NOMO-1 treated with dmso at 0.1 percent for 144 hours (cell line): ENCODE measurements at regions not wholly inside any gene's neighbourhood (a gene's known extent, or its start where the extent isn't known, plus 50 kb on each side); places are given as distances from the start of the nearest gene placed in this dataset.

Source experiments
- DNase-seq: peaks from one replicate; lab custom pipeline; 2025; ENCODE audit not compliant: unreplicated experiment; lab: John Stamatoyannopoulos, UW

GRCh38 chr6:82629921-82630320 lies 266.3 kb downstream of the TPBG start:
- DNase-seq, result no peak

DNA sequence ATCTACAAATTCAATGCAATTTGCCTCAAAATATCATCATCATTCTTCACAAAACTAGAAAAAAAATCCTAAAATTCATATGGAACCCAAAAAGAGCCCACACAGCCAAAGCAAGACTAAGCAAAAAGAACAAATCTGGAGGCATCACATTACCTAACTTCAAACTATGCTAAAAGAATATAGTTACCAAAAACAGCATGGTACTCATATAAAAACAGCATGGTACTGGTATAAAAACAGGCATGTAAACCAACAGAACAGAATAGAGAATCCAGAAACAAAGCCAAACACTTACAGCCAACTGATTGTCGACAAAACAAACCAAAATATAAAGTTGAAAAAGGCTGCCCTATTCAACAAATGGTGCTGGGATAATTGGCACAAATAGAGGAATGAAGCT lies 278.1 kb downstream of the TPBG start:
- DNase-seq, result no peak

DNA sequence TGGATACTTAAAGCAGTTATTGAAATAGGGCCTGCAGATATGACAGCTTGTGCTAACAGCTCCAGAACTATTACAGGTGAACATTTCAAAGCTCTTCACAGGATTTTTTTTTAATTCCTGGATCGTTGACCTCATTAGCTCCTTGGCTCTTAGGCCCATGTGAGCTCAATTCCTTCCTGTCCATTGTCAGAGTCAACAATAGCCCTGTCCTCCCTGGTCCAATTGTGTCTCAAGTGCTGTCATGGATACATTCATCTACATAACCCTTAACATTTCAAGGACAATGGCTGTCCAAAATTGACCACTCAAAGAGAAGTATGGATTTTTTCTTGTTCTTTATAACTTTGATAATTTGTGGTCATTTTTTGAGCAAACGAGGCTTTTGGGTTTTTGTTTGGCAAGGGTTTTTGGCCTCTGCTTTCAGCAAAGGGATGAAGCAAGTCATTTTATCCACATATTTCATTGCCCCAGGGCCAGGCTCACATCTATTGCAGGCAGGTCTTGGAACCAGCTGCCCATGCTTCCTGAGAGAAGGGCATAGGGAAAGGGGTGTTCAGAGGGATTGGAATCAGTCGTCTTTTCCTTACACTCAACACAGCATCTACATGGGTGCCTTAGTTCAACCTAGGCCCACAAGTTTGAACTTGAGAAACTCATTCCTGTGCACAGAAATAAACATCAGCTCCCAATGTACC lies 282.1 kb downstream of the TPBG start:
- no peak for DNase-seq

GRCh38 chr6:82646231-82646615 lies 282.6 kb downstream of the TPBG start:
- no peak for DNase-seq

GRCh38 chr6:82651845-82652335 lies 288.3 kb downstream of the TPBG start:
- DNase-seq, result no peak

DNA sequence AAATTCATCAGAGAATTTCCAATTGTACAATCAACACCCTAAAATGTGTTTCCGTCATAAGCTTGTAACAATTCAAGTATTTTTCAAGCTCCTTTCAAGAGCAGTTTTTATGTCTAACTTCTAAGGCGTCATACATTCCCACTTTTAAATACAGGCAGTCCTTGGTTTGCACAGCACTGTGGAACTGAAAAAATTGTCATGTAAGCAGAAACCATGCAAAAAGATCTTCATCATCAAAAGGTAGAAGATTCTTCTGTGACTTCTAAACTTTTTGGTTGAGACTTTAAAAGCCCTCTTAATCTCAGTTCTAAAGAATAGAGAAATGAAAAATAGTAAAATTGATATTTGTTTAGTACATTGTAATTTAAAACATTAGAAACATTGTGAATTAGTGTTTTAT lies 315.6 kb downstream of the TPBG start:
- DNase-seq, result no peak

DNA sequence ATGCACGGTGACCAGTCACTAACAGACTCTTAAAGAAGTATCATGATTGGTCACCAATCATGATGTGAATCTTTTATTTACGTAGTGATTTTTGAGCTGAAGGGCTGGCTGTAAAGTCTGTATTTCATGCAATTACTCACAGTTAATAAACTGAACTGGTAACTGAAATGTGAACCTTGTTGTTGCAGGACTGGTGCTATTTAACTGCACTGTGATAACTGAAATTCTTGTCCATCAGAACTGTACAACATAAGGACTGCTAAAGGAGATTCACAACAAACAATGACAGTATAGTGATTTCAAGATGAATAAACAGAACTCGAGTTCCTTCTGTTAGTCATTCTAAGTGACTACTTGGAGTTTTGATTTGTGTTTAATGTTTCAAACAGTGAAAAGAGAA lies 316.6 kb downstream of the TPBG start:
- DNase-seq, result no peak

GRCh38 chr6:82681119-82681714 lies 317.6 kb downstream of the TPBG start:
- no peak for DNase-seq

GRCh38 chr6:82686719-82687118 lies 323.1 kb downstream of the TPBG start:
- no peak for DNase-seq

DNA sequence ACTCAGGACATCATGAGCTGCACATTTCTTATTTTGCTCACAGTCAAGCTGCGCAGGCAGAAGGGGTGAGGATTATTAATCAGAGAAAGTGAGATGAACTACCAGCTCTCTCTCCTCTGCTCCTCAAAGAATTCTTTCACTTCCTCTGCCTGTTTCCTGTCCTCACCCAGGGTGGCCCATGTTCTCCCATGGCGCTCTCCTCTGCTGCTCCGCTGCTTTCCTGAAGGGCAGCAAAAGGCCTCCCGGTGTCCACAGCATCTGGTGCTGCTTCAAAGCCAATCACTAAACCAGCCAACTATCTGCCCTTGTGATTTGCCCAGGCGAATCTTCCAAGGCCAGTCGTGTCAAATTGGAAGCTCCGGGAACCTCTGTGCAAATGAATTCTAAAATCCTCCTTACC lies 324.2 kb downstream of the TPBG start:
- DNase-seq, result no peak

DNA sequence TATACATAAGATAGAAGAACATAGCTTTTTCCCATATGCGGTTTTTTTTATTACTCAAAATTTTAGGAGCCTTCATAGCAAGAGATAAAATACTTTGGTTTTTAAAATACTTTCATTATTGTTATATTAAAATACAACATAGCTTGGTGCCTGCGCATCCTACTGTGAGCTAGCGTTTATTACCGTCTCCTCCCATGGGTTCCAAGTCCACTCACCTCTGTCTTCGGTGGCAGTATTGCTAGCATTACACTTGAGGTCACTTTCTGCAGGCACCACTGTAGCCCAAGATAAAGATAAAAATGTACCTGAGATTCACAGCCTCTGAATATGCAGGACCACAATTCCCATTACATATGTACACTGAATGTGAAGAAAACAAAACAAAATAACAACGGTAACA lies 326.7 kb downstream of the TPBG start:
- DNase-seq, result no peak

DNA sequence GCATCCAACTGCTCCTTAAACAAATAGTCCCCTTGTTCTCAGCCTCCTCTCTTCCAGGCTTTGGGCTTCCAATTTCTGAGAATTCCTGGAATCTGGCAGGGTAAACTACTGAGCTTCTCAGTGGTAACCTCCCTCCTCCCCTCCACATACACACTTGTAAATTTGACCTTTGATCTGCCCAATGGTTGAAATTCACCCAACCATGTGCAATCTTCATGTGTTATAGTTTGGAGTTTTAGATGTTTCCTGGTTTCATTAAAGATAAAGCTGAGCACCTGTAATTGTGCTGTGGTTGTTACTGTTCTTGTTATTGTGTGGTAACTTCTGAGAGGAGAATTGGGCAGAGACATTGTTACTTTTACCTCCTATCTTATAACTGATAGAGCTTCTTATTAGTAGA lies 328.4 kb downstream of the TPBG start:
- no peak for DNase-seq

DNA sequence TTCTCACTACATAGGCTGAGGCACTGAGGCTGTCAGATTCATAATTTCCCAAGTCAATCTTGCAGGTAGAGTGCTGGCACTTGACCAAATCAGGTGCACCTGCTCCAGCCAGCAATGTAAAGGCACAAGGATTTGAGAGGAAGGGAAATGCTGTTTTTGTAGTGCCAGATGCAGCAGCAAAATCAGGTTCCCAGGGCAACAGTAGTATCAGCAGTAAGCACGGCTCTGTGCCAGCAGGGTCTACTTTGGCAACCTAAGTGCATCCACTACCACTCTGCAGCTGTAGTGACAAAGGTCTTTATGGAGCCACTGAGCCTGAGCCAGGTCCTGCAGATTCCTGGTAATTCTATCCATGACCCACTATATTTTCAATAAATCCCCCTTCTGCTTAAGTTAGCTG lies 329.5 kb downstream of the TPBG start:
- DNase-seq, result no peak

DNA sequence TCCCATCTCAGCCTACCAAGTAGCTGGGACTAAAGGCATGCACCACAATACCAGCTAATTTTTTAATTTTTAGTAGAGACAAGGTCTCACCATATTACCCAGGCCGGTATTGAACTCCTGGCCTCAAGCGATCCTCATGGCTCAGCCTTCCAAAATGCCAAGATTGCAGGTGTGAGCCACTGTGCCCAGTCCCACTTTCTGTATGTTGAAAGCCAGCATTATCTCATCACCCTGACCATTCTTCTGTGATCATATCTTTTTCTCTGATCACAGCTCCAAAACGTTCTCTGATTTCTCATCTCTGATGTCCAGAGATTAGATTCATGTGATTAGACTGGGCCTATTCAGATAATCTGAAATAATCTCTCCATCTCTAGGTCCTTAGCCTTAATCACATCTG lies 337.7 kb downstream of the TPBG start:
- DNase-seq, result no peak

DNA sequence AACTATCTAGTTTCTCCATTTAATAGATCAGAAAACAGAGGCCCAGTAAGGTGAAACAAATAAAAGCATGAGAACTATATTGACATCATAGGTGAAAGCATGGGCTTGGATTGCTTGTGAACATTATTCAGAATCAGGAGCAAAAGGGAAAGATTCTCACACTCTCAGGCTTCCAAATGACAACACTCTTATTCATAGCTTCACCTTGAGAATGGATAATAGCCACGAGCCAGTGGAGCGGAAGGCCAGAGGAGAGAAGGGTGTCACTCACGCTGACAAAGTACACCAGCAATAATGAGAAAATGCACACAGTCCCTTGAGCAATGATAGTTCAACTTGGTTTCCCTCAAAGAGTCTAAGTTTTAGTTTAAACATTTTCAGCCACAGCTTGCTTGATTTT lies 339.0 kb downstream of the TPBG start:
- DNase-seq, result no peak

- no peak for DNase-seq
Measured at GRCh38 chr6:82703230-82703629, 339.6 kb downstream of the TPBG start.

DNA sequence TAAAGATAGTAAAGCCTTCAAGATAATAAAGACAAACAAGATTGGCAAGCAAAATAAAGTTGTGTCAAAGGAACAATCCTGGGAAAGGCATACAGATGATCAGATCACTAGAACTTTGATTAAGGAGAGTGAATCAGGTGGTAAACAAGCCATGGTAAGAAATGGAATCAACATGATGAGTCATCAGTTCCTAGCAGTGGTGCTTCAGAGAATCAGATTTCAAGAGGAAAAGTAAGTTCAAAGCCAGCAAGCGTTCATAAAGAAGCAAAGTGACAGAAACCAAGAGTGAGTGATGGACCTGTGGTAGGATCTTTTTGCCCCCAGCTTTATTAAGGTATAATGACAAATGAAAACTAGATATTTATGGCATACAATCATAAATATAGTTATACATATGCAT lies 340.4 kb downstream of the TPBG start:
- no peak for DNase-seq

DNA sequence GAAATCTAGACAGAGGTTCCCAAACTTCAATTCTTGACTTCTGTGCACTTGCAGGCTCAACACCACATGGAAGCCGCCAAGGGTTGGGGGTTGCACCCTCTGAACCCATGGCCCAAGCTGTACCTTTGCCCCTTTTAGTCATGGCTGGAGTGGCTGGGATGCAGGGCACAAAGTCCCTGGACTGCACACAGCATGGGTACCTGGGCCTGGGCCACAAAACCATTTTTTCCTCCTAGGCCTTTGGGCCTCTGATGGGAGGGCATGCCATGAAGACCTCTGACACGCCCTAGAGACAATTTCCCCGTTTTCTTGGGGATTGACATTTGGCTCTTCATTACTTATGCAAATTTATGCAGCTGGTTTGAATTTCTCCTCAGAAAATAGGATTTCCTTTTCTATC lies 342.0 kb downstream of the TPBG start:
- DNase-seq, result no peak

- DNase-seq, result no peak
Measured at GRCh38 chr6:82711105-82711827, 347.6 kb downstream of the TPBG start.

GRCh38 chr6:82711971-82712370 lies 348.4 kb downstream of the TPBG start:
- no peak for DNase-seq

- no peak for DNase-seq
Measured at GRCh38 chr6:82712389-82712788, 348.8 kb downstream of the TPBG start.

DNA sequence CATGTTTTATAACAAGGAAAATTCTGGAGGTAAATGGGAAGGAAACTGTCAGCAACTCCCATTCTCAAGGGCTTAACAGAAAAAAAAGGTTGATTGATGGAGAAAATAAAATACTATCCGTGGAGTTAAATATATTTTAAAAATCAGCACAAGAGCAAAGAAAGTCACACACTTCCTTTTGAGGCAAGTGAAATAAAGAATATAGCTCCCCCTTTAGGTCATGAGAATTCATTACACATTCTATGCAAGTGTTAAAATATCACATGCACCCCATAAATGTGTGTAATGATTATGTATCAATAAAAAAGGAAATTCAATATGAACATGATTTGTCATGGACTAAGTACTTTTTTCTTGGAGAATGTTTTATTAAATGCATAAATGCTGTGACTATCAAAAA lies 349.2 kb downstream of the TPBG start:
- DNase-seq, result no peak
